NCI-H460 (cell line): ENCODE measurements at regions not wholly inside any gene's neighbourhood (a gene's known extent, or its start where the extent isn't known, plus 50 kb on each side); places are given as distances from the start of the nearest gene placed in this dataset.
"Not testable (repeated sequence)": the region's sequence is repeated elsewhere in the genome, so short reads cannot be mapped to it uniquely, and the experiment has no call there.

Source experiments
- DNase-seq: peaks from one replicate; pipeline ENCODE4 v3.0.0-alpha.2; 2016; ENCODE audit warnings: low read depth; ENCODE audit errors: extremely low read depth

- DNase-seq: no peak
Measured at GRCh38 chr10:109308971-109309370, 614.3 kb downstream of the XPNPEP1 start.

GRCh38 chr10:109307102-109307501 is 616.2 kb downstream of the XPNPEP1 start:
- not testable (repeated sequence) for DNase-seq

GRCh38 chr10:109306698-109307097 is 616.6 kb downstream of the XPNPEP1 start:
- no peak for DNase-seq

- DNase-seq: no peak
Measured at GRCh38 chr10:109287858-109288257, 635.5 kb downstream of the XPNPEP1 start.

GRCh38 chr10:109282510-109282909 is 640.8 kb downstream of the XPNPEP1 start:
- no peak for DNase-seq

DNA sequence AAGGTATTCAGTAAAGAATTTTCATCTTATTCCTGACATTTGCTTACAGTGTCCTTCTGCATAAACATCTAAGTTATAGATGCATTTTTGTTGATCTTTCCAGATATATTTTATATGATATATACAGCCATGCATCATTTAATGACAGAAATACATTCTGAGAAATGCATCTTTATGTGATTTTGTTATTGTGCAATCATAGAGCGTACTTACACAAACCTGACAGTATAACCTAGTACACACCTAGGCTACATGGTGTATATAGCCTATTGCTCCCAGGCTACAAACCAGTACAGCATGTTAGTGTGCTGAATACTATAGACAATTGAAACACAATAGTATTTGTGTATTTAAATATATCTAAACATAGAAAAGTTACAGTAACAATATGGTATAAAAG is 642.0 kb downstream of the XPNPEP1 start:
- DNase-seq: no peak

DNA sequence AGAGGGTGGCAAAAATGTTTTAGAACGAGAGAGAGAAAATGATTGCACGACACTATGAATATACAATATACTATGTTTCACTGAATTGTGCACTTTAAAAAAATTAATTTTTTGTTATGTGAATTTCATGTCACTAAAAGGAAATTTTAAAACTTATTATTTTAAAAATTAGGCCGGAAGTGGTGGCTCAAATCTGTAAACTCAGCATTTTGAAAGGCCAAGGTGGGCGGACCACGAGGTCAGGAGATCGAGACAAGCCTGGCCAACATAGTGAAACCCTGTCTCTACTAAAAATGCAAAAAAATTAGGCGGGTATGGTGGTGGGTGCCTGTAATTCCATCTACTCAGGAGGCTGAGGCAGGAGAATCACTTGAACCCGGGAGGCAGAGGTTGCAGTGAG is 642.5 kb downstream of the XPNPEP1 start:
- DNase-seq: no peak

DNA sequence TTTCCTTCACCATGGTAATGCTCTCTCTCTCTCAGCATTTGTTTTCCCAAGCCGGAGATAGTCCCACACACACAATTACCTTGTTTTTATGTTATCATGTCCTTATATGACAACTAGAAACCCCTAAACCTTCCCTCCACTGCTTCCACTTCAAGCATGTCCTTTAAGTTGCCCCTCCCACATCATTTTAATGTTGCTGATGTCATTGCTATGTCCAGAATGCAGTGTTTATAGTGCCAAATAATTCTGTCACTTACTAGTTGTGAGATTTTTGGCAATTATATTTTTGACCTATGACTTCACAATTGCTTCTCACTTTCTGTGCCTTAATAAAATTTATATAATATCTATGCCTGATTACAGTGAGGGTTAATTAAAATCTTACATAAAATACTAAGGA is 645.9 kb downstream of the XPNPEP1 start:
- no peak for DNase-seq

- no peak for DNase-seq
Measured at GRCh38 chr10:109275960-109276359, 647.4 kb downstream of the XPNPEP1 start.

GRCh38 chr10:109274681-109275080 is 648.6 kb downstream of the XPNPEP1 start:
- DNase-seq: no peak

- no peak for DNase-seq
Measured at GRCh38 chr10:109270173-109270572, 653.1 kb downstream of the XPNPEP1 start.

GRCh38 chr10:109264004-109264403 is 659.3 kb downstream of the XPNPEP1 start:
- no peak for DNase-seq

DNA sequence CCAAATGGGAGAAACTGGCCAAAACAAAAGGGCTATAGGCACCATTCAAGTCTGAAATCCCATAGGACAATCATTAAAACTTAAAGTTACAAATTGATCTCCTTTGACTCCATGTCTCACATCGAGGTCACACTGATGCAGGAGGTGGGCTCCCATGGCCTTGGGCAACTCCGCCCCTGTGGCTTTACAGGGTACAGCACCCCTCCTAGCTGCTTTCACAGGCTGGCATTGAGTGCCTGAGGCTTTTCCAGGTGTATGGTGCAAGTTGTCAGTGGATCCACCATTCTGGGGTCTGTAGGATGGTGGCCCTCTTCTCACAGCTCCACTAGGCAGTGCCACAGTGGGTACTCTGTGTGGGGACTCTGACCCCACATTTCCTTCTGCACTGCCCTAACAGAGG is 662.1 kb downstream of the XPNPEP1 start:
- no peak for DNase-seq

- DNase-seq: no peak
Measured at GRCh38 chr10:109259293-109259692, 664.0 kb downstream of the XPNPEP1 start.

- DNase-seq: no peak
Measured at GRCh38 chr10:109253306-109253705, 670.0 kb downstream of the XPNPEP1 start.

- DNase-seq: no peak
Measured at GRCh38 chr10:109250152-109250551, 673.2 kb downstream of the XPNPEP1 start.

DNA sequence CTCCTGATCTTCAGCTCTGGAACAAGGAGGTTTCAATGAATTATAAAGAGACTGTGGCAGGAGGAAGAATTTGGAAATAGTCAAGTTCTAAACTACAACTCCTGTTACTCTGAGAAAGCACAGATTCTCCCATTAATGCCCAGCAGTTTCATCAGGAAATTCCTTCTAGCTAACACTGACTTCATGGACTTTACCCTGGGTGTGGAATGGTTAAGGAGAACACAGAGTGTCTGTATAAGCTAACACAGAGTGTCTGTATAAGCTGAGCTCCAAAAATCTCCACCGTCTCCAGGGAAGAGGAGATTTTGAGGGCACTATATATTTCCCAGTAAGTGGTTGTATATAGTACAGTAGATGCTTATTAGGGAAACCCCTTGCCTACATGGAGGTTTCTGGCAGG is 675.5 kb downstream of the XPNPEP1 start:
- no peak for DNase-seq

DNA sequence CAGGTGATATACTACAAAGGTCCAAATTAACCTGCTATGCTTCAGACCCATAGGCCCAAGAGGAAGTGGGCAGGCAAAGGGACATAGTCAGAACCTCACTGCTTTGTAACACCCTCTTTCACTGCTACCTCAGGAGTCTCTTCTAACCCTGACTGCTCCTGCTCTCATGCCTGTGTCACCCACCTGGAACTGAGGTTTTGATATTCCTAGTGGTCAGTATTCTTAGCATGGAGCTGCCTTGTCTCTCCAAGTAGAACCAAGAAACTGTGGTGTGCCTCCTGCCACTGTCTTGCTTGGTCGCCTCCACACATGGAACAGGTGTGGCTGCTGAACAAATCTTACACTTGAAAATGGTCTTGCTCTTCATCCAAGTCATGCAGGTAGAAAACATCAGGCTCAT is 677.5 kb downstream of the XPNPEP1 start:
- no peak for DNase-seq

DNA sequence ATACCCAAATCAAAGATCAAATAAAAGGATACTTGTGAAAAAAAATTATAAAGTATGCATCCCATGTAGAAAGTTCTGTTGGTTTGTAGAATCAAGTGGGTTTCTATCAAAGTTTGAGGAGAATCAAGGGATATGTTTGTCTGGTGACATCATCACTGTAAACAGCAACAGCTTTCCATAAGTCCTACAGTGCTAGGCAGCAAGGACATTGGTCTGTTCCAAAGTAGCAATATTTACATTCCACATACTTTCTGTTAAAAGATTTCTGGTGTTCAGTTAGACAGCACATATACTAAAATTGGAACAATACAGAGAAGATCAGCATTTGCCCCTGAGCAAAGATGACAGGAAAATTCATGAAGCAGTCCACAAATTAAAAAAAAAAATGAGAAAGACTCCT is 683.9 kb downstream of the XPNPEP1 start:
- no peak for DNase-seq

DNA sequence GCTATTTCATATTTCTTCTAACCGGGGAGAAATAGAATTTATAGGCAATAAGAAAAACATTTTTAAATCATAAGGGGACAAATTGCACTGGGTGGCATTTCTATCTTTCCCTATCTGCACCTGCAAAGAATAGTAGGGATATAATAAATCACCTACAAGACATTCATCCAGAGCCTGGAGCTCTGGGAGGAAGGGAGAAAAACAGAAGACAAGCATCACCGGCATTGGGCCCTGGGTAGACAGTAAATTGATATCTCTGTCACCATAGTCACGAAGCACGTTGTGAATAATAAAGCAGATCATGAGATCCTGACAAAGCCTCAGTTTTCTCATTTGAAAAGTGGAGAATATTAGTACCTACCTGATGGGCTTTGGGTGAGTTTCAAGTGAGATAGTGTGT is 685.6 kb downstream of the XPNPEP1 start:
- DNase-seq: no peak

GRCh38 chr10:109237050-109237449 is 686.3 kb downstream of the XPNPEP1 start:
- no peak for DNase-seq

- not testable (repeated sequence) for DNase-seq
Measured at GRCh38 chr10:109223533-109223932, 699.8 kb downstream of the XPNPEP1 start.

DNA sequence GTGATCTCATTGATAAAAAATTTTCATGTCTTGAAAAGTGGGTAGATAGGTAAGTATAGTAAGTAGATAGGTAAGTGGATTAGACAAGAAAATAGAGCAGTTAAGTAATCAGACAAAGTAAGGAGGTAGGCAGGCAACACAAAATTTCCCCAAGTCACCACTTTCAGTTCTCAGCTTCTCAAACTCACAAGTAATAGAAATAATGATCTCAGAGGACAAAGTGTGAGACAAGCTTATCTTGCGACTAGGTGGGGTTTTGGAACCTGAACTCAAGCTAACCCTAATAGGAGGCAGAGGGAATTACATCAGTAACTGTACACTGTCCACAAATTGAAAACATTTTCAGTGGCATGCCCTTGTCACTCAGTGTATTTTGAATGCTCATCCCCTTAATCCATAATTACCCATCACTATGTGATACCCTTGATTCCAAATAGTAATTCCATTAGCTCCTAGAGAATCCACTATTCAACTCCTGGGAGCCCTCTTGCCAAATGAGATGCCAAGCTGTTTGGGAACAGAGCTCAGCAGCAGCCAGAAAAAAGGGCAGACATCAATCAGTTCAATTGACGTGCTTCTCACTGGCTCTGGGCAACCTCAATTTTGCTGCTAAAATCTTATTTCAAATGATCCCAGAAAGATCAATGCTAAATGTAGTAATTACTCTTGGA is 703.2 kb downstream of the XPNPEP1 start:
- DNase-seq: no peak
